SJSA1 (cell line): ENCODE measurements at regions not wholly inside any gene's neighbourhood (a gene's known extent, or its start where the extent isn't known, plus 50 kb on each side); places are given as distances from the start of the nearest gene placed in this dataset.

ENCODE experiments used
- DNase-seq, 2 experiments: peaks; one replicate each; pipeline ENCODE4 v3.0.0-alpha.2; 2015 to 2020; ENCODE audit warnings: low spot score in 2 of 2, low read depth in 1 of 2
- H3K27ac ChIP-seq: fragments of 250-450 bp; sonication (Bioruptor Pico); 2 replicates; pipeline ENCODE4 v1.5.1; 2020; ENCODE audit warnings: mild to moderate bottlenecking, moderate library complexity
- H3K27me3 ChIP-seq: fragments of 250-450 bp; sonication (Bioruptor Pico); replicated peaks from 2 replicates; pipeline ENCODE4 v1.5.1; 2020; ENCODE audit warnings: mild to moderate bottlenecking, moderate library complexity
- H3K36me3 ChIP-seq: fragments of 250-450 bp; sonication (Bioruptor Pico); 2 replicates; pipeline ENCODE4 v1.5.1; 2020; ENCODE audit warnings: mild to moderate bottlenecking
- H3K4me1 ChIP-seq: fragments of 250-450 bp; sonication (Bioruptor Pico); replicated peaks from 2 replicates; pipeline ENCODE4 v1.6.1; 2021; ENCODE audit warnings: mild to moderate bottlenecking
- H3K4me3 ChIP-seq: fragments of 250-450 bp; sonication (Bioruptor Pico); 2 replicates; pipeline ENCODE4 v1.5.1; 2020; ENCODE audit warnings: mild to moderate bottlenecking
- H3K9me3 ChIP-seq: fragments of 250-450 bp; sonication (Bioruptor Pico); replicated peaks from 2 replicates; pipeline ENCODE4 v1.5.1; 2020; ENCODE audit warnings: mild to moderate bottlenecking

DNA sequence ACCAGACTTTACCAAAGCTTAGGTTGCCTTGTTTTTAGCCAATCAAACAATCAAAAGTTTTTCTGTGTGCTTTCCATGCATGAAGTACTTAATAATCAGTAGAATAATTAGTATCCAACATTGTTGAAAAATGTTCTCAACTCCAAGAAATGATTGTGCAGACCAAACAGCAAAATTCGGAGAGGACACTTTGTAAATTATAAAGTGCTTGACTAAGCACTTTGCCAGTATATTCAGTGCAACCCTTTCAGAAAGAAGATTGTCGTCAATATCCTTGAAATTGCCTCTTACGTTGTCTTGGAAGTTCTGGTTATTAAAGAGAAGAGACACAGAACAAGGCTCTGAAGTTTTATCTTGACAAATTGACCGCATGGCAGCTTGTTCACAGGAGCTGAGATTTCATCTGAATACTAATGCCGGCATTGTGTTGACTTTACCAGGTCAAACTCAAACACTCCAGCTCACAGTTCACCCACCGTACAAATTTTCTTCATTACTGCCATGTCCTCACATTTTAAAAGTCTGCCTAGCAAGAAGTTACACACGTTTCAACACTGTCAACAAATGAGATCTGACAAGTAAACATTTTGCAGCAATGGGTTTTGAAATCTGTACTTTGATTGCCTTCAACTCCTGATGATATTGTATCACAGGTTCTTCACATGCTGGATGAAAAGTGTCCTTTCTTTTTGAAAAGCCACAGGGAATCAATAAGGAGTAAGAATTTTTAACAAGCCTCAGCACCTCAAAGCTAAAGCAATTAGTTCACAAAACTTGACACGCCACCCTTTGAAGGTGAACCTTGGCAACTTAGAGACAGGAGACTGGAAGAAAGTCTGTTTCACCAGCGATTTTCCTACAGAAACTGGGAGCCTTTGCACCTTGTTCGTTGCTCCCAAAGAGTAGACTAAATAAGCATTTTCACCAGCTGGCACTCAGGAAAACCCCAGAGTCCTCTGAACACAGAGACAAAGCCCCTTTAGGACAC lies 150.9 kb downstream of the RFC3 start:
- H3K4me3 ChIP-seq: no peak overlapping the region
- H3K27ac ChIP-seq: no peak overlapping the region
- H3K4me1 ChIP-seq: no peaks in the 10 kb centered on the region
- no peaks in the 10 kb centered on the region for H3K9me3 ChIP-seq
- no peaks in the 10 kb centered on the region for H3K27me3 ChIP-seq
- H3K36me3 ChIP-seq: no peaks in the 10 kb centered on the region
- DNase-seq: no peak

DNA sequence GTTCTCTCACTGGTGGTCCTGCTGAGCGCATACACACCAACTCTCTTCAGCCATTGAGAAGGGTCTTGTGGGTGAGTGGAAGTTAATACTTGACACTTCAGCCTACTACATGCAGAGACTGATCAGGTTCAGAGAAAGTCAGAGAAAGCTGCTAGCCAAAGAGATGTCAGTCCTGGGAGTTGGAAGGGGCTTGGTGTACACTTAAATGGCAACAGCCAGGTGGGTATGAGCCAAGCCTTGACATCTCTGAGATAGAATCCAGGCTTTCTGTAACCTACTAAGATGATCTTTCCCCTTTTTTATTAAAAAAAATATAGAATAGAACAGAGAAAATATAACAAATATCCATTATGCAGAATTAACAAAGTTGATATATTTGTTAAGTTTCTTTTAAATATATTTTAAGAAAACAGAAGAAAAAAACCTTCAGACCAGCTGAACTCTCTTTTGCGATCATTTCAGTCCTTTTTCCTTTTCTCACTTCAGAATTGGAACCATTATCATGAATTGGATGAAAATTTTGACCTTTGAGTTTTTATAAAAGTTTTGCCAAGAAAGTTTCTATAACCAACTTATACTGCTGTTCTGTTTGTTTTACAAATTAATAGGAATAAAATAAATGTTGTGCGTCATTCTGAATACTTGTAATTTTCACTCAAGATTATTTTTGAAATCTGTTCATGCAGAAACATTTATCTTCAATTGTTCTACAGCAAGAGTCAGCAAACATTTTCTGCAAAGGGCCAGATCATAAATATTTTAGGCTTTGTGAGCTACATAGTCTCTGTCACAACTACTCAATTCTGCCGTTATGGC lies 153.0 kb downstream of the RFC3 start:
- no peak overlapping the region for H3K4me3 ChIP-seq
- H3K4me1 ChIP-seq: no peaks in the 10 kb centered on the region
- no peaks in the 10 kb centered on the region for H3K9me3 ChIP-seq
- H3K36me3 ChIP-seq: no peaks in the 10 kb centered on the region
- no peak overlapping the region for H3K27ac ChIP-seq
- no peaks in the 10 kb centered on the region for H3K27me3 ChIP-seq
- no peak for DNase-seq

DNA sequence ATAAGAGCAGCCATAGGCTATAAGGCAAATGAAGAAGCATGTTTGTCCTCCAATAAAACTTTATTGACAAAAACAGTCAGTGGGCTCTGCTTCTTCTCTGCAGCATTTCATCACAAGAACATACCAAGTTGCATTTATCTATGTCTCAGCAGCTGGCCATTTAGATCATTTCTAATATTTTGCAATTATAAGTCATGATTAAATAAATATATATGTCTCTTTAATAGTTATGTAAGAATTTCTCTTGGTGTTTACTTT lies 153.5 kb downstream of the RFC3 start:
- Histone ChIP-seq H3K27ac (no peak overlapping the region), H3K36me3 (no peaks in the 10 kb centered on the region), H3K27me3 (no peaks in the 10 kb centered on the region), H3K4me3 (no peak overlapping the region), H3K9me3 (no peaks in the 10 kb centered on the region), H3K4me1 (no peaks in the 10 kb centered on the region)
- no peak for DNase-seq

DNA sequence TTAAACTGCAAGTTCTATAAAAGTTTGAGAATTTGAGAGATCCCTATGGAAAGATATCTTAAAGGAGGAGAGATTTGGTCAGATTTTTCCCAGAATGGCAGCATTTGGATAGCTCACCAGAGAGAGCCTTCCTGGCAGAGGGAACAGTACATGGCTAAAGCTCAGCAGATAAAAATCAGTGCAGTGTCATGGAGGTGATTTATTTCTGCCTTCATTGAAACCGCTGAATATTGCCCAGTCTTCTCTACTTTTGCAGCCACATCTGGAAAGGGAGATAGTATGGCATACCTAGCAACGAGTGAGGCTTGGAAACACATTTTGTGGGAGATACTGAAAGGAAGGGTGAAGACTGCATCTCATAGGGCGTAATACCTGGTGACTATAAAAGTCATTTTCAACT lies 155.2 kb downstream of the RFC3 start:
- Histone ChIP-seq H3K4me3 (no peak overlapping the region), H3K27me3 (no peaks in the 10 kb centered on the region), H3K27ac (no peak overlapping the region), H3K36me3 (no peaks in the 10 kb centered on the region), H3K9me3 (no peaks in the 10 kb centered on the region), H3K4me1 (no peaks in the 10 kb centered on the region)
- no peak for DNase-seq

DNA sequence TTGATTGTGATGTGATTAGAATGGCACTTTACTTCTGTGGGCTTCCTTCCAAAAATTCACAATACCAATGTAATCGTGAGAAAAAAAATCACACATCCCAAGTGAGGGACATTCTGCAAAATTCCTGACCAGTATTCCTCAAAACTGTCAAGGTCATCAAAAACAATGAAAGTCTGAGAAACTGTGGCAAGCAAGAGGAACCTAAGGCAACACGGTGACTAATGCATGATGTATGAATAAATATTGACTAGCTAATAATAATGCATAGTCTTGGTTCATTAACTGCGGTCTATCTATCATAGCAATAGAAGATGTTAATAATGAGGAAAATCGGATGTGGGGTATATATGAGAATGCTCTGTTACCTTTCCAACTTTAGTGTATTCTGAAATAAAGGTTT lies 159.0 kb downstream of the RFC3 start:
- Histone ChIP-seq H3K36me3 (no peaks in the 10 kb centered on the region), H3K4me1 (no peaks in the 10 kb centered on the region), H3K9me3 (no peaks in the 10 kb centered on the region), H3K27ac (no peak overlapping the region), H3K27me3 (no peaks in the 10 kb centered on the region), H3K4me3 (no peak overlapping the region)
- no peak for DNase-seq

DNA sequence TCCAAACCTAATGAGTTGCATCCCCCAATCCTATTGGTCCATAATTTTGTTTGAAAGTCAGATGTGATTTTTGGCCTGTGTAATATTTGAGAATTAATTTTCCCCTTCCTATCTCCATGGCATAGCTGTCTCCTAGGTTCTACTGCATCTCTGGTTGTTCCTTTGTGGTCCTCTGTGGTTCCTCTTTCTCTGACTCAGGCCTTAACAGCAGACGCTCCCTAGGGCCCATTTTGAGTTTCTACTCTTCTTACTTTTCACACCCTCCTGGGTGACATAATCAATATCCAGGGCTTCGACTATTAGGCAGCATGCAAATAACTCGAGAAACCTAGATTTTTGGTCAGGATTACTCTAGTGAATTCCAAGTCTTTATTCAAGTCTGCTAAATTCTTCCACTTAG lies 160.7 kb downstream of the RFC3 start:
- DNase-seq: no peak
- H3K4me1 ChIP-seq: no peaks in the 10 kb centered on the region
- no peaks in the 10 kb centered on the region for H3K9me3 ChIP-seq
- no peaks in the 10 kb centered on the region for H3K27me3 ChIP-seq
- H3K27ac ChIP-seq: no peak overlapping the region
- no peak overlapping the region for H3K4me3 ChIP-seq
- H3K36me3 ChIP-seq: no peaks in the 10 kb centered on the region

DNA sequence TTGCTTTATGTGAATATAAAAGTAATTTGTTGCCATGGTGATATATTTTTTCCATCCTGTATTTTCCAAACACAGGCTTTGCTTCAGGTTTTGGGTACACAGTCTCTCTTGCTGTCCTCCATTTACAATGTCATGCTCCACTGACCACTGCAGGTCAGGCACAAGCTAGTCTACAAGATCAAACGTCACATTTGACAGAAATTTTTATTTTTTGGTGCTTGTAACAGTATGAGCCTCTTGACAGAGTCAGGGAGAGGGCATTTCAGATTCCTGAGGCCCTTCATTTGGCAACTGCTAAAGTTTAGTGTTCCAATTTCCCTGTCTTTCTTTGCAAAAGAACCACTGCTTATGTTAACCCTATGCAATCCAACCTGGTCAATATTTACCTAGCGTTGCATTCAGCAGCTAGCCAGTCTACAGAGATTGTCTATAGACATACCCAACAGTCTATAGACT lies 175.0 kb downstream of the RFC3 start:
- no peak overlapping the region for H3K4me3 ChIP-seq
- no peak overlapping the region for H3K27ac ChIP-seq
- no peaks in the 10 kb centered on the region for H3K9me3 ChIP-seq
- H3K4me1 ChIP-seq: no peaks in the 10 kb centered on the region
- no peaks in the 10 kb centered on the region for H3K36me3 ChIP-seq
- no peaks in the 10 kb centered on the region for H3K27me3 ChIP-seq
- DNase-seq: no peak

DNA sequence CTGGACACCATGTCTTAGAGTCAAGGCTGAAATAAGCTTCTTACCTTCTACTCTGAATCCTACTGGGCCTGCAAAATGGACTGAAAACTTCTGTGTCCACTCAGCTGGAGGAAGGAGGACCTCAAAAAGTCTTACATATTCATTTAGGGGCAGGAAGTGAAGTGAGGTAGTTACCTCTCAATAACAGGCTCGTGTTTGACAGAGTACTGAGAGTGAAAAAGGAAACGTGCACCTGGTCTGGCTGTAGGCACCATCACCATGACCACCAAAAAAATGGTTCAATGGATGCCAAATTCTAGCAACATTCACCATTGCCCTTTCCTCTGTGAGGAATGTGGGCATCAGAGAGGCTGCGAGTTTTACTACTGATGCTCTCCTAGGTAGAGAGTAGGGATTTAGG lies 176.2 kb downstream of the RFC3 start:
- DNase-seq: no peak
- H3K27ac ChIP-seq: no peak overlapping the region
- no peaks in the 10 kb centered on the region for H3K36me3 ChIP-seq
- H3K27me3 ChIP-seq: no peaks in the 10 kb centered on the region
- H3K4me1 ChIP-seq: peaks cover 4% of the 10 kb centered on the region
- H3K4me3 ChIP-seq: no peak overlapping the region
- no peaks in the 10 kb centered on the region for H3K9me3 ChIP-seq

DNA sequence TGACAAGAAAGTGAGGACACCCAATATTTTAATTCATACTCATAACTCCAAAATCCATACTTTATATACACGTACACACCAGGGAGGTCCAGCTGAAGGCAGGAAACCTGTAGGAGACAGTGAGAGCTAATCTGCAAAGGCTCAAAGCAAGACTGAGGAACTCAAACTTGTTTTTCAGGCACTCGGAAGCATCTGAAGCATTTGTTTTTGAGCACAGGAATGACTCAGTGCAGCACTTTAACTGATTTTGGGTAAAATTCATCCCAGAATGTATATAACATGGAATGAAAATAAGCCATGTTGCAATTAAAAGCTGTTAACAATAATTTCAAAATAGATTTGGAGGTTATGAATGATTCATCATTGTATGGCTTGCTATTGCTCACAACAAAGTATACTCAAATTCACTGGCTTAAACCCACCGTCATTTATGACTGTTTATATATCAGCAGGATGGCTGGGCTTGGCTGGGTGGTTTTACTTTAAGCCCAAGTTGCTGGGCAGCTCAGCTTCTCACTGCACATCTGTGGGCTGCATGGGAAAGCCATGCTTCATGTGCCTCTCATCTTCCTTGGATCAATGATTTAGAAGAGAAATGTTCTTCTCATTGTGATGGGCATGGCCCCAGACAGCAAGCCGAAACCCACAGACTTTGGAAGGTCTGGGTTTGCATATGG lies 177.0 kb downstream of the RFC3 start:
- H3K36me3 ChIP-seq: no peaks in the 10 kb centered on the region
- no peaks in the 10 kb centered on the region for H3K9me3 ChIP-seq
- no peaks in the 10 kb centered on the region for H3K27me3 ChIP-seq
- no peak for DNase-seq
- no peak overlapping the region for H3K27ac ChIP-seq
- H3K4me1 ChIP-seq: peaks cover 10% of the 10 kb centered on the region
- H3K4me3 ChIP-seq: no peak overlapping the region

DNA sequence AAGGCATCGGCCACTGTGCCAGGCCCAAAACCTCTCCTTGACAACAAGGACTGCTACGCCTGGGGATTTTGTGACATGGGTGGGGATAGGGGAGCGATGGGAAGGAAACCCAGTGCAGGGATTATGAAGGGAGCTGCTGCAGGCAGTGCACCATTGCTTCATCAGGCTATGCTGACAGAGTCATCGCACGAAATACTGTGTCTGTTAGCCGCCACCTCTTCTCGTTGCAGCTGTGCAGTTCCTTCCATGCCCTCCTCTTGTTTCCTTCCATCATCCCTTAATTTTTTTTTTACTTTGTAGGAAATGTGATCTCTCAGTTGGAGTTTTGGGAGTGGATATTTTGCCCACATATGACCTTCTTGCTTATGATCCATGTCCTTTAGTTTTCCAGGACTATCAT lies 178.7 kb downstream of the RFC3 start:
- no peak for DNase-seq
- Histone ChIP-seq H3K36me3 (no peaks in the 10 kb centered on the region), H3K9me3 (no peaks in the 10 kb centered on the region), H3K27ac (no peak overlapping the region), H3K27me3 (no peaks in the 10 kb centered on the region), H3K4me3 (no peak overlapping the region), H3K4me1 (peaks cover 16% of the 10 kb centered on the region)

DNA sequence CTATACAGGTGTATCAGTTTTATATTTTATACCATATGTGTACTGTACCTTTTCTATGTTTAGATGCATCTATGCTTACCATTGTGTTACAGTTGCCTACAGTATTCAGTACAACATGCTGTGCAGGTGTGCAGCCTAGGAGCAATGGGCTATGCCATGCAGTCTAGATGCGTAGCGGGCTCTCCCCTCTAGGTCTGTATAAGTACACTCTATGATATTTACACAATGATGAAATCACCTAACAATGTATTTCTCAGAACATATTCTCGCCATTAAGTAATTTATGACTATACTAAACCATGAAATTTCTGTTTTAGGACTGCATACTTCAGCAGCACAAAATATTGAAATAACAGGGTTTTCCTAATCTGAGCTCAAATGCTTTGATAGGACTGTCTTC lies 179.6 kb downstream of the RFC3 start:
- no peaks in the 10 kb centered on the region for H3K27me3 ChIP-seq
- peaks cover 16% of the 10 kb centered on the region for H3K4me1 ChIP-seq
- no peaks in the 10 kb centered on the region for H3K9me3 ChIP-seq
- H3K27ac ChIP-seq: no peak overlapping the region
- no peak for DNase-seq
- H3K36me3 ChIP-seq: no peaks in the 10 kb centered on the region
- no peak overlapping the region for H3K4me3 ChIP-seq

DNA sequence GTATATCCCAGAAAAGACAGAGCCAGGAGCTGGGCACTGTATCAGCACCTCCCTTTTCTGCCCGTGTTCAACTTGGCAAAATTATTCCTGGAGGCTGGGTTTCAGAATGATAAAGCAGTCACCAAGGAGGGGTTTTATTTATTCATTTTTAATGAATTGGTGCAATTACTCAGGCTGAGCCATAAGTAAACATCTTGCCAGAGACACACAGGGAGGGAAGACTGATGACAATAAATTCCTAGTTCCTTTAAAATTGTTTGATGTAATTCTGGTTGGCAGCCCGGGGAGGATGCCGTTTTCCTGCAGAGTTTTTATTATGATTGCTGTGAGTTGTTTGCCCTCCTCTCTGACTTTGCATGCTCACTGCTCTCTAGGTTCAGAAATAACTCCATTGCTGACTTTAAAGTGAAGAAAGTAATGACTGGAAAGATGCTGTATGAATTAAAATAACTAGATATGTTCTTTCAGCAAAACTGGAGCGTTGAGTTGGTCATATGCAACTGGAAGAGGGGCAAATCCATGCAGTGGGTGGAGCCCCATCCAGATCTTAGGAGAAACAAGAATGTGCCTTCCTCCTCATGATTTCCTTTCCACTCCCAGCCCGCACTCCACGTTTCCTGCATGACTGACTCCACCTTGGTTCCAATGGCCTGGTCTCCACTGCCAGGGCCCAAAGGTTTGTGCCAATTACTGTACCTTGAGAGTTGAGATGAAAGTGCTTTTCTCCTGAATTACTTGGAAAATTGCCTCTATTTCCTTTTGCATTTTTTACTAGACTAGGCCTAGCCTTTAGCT lies 182.1 kb downstream of the RFC3 start:
- H3K9me3 ChIP-seq: no peaks in the 10 kb centered on the region
- no peak overlapping the region for H3K4me3 ChIP-seq
- no peak overlapping the region for H3K27ac ChIP-seq
- no peaks in the 10 kb centered on the region for H3K27me3 ChIP-seq
- H3K4me1 ChIP-seq: peaks cover 16% of the 10 kb centered on the region
- no peaks in the 10 kb centered on the region for H3K36me3 ChIP-seq
- peak in 1 of 2 experiments; percentile 7 for DNase-seq

DNA sequence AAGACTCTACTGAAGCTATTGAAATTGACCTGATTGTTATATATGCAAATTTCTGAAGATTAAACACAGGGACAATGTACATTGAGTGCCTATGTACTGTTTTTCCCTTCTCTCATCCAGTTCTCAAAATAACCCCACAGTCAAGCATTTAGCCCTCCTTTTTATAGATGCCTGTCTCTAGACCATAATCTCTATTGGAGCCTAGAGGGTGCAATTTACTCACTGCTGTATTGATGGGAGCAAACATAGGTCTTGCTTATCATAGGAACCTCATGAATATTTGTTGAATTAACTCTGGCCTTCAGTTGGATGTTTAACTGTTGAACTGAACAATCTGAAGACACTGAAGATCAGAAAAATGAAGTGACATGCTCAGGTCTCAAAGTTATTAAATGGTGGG lies 183.0 kb downstream of the RFC3 start:
- no peaks in the 10 kb centered on the region for H3K36me3 ChIP-seq
- no peak for DNase-seq
- H3K4me1 ChIP-seq: peaks cover 16% of the 10 kb centered on the region
- no peak overlapping the region for H3K27ac ChIP-seq
- no peak overlapping the region for H3K4me3 ChIP-seq
- H3K27me3 ChIP-seq: no peaks in the 10 kb centered on the region
- H3K9me3 ChIP-seq: no peaks in the 10 kb centered on the region
